Brain microvascular endothelial cell (primary cell): ENCODE measurements at regions not wholly inside any gene's neighbourhood (a gene's known extent, or its start where the extent isn't known, plus 50 kb on each side); places are given as distances from the start of the nearest gene placed in this dataset.

Experiments used
- DNase-seq: peaks from one replicate; pipeline ENCODE4 v3.0.0-alpha.2; 2020
- H3K27ac ChIP-seq: fragments of 250-450 bp; sonication (Bioruptor Pico); 2 replicates; pipeline ENCODE4 v1.5.1; 2020; ENCODE audit warnings: mild to moderate bottlenecking, moderate library complexity
- H3K27me3 ChIP-seq: fragments of 250-450 bp; sonication (Bioruptor Pico); replicated peaks from 2 replicates; pipeline ENCODE4 v1.5.1; 2020; ENCODE audit warnings: mild to moderate bottlenecking
- H3K36me3 ChIP-seq: fragments of 250-450 bp; sonication (Bioruptor Pico); replicated peaks from 2 replicates; pipeline ENCODE4 v1.5.1; 2020; ENCODE audit warnings: mild to moderate bottlenecking
- H3K4me3 ChIP-seq: 2 replicates; pipeline ENCODE4 v1.5.1; 2011; ENCODE audit warnings: low read depth, mild to moderate bottlenecking, control low read depth, low read length, moderate library complexity
- in situ Hi-C: cut with HindIII; loops from 2 replicates; pipeline ENCODE4 v1.10.0; 2017; ENCODE audit warnings: low sequenced_read_pairs, low pct_ligation_motif_present
- TF ChIP-seq, protein P1 (sequence below): IDR thresholded peaks from 2 replicates; pipeline ENCODE4 v1.5.1; 2011; ENCODE audit warnings: low read depth, mild to moderate bottlenecking, moderate library complexity, low read length, control low read depth, inconsistent platforms; ENCODE audit errors: missing control alignments

DNA sequence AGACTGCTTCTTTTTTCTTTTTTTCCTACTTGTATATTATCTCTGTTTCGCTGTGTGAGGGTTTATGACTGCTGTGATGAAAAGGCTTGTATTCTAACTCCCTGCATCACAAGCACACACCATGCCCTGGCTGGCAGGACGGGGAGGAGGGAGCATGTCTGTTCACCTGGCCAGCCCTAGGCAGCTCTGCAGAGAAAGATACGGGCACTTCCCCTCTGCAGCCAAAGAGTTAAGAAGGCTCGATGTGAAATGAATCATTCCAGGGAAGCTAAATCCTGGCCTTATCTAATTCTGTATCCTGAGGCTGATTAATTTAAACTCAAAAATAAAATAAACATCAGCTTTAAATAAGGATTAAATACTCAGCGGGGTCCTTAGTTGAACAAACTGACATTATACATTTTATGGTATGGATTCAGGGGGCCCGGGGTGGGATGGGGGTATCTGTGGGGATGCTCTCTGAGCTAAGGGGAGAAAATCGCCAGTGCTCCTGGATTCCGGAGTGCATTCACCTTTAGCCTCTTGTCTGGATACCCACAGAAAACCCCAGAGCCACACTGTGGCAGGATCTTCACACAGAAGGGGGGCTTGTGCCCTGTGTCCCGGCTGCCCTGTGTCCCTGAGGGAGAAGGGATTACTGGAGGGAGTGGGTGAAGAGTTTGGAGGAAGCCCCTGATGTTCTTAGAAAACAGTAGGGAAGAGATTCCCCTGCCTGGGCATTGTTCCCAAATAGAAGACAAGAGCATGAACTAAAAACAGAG, 321.5 kb downstream of the NPHP4 start:
- Histone ChIP-seq H3K27ac (no peak overlapping the region), H3K4me3 (no peak overlapping the region), H3K36me3 (no peaks in the 10 kb centered on the region), H3K27me3 (no peaks in the 10 kb centered on the region)
- in situ Hi-C loops = no loop called here
- no peak for DNase-seq
- TF ChIP-seq, protein P1, sequence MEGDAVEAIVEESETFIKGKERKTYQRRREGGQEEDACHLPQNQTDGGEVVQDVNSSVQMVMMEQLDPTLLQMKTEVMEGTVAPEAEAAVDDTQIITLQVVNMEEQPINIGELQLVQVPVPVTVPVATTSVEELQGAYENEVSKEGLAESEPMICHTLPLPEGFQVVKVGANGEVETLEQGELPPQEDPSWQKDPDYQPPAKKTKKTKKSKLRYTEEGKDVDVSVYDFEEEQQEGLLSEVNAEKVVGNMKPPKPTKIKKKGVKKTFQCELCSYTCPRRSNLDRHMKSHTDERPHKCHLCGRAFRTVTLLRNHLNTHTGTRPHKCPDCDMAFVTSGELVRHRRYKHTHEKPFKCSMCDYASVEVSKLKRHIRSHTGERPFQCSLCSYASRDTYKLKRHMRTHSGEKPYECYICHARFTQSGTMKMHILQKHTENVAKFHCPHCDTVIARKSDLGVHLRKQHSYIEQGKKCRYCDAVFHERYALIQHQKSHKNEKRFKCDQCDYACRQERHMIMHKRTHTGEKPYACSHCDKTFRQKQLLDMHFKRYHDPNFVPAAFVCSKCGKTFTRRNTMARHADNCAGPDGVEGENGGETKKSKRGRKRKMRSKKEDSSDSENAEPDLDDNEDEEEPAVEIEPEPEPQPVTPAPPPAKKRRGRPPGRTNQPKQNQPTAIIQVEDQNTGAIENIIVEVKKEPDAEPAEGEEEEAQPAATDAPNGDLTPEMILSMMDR = no peak

DNA sequence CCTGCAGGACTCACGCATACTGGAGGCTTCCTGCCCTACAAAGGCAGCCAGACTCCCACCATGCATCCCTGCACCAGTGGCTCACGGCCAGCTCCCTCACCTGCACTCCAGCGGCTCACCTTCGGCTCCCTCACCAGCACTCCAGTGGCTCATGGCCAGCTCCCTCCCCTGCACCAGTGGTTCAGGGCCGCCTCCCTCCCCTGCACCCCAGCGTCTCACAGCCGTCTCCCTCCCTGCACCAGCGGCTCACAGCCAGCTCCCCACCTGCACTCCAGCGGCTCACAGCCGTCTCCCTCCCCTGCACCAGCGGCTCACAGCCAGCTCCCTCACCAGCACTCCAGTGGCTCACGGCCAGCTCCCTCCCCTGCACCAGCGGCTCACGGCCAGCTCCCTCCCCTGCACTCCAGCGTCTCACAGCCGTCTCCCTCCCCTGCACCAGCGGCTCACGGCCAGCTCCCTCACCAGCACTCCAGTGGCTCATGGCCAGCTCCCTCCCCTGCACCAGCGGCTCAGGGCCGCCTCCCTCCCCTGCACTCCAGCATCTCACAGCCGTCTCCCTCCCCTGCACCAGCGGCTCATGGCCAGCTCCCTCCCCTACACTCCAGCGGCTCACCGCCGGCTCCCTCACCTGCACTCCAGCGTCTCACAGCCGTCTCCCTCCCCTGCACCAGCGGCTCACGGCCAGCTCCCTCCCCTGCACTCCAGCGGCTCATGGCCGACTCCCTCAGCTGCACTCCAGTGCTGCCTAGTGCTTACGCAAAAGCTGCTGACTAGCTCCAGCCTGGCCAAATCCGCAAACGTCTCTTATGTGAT, 324.5 kb downstream of the NPHP4 start:
- H3K4me3 ChIP-seq = no peak overlapping the region
- no peak for DNase-seq
- H3K27me3 ChIP-seq = no peaks in the 10 kb centered on the region
- in situ Hi-C loops = no loop called here
- H3K27ac ChIP-seq = no peak overlapping the region
- H3K36me3 ChIP-seq = no peaks in the 10 kb centered on the region
- TF ChIP-seq, protein P1 = no peak

DNA sequence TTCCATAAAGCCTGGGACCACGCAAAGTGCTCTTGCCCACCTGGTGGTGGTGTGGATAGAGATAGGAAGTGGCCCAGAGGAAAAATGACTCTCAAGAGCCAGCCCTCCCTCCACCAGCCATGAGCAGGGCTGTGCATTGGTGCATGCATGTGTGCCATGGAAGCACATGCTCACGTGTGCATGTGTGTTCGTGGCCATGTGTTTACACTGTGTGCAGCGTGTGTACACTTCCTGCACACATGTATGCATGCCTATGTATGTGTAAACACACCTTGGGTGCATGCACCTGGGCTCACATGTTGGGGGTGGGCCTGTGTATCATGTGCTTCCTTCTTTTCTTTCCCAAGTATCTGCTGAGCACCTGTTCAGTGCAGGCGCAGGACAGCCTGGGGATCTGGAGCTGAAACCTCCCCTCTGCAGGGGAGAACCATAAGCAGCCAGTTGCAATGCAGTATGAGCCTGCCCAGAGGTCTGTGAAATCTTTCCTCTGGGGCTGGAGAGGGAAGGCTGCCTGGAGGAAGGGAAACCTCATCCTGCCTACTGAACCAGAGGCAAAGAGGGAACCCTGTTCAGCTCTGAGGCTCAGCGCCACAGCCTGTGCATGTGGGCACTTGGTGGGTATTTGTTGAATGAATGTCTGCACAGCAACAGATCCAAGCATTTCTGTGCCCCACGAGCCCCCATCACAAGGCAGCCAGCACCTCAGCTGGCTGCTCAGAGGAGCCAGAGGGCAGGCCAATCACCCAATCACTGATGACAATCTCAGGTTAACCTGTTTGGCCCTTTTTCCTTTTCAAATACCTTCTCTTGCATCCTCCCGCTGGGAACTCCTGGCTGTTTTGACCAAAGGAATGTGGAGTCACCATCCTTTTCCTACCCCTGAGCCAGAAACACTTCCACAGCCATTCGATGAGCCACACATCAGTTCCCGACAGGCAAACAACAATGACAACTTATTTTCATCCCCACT, 327.0 kb downstream of the NPHP4 start:
- H3K27me3 ChIP-seq = no peaks in the 10 kb centered on the region
- H3K36me3 ChIP-seq = no peaks in the 10 kb centered on the region
- H3K27ac ChIP-seq = no peak overlapping the region
- TF ChIP-seq, protein P1 = no peak
- DNase-seq = no peak
- in situ Hi-C loops = no loop called here
- no peak overlapping the region for H3K4me3 ChIP-seq

DNA sequence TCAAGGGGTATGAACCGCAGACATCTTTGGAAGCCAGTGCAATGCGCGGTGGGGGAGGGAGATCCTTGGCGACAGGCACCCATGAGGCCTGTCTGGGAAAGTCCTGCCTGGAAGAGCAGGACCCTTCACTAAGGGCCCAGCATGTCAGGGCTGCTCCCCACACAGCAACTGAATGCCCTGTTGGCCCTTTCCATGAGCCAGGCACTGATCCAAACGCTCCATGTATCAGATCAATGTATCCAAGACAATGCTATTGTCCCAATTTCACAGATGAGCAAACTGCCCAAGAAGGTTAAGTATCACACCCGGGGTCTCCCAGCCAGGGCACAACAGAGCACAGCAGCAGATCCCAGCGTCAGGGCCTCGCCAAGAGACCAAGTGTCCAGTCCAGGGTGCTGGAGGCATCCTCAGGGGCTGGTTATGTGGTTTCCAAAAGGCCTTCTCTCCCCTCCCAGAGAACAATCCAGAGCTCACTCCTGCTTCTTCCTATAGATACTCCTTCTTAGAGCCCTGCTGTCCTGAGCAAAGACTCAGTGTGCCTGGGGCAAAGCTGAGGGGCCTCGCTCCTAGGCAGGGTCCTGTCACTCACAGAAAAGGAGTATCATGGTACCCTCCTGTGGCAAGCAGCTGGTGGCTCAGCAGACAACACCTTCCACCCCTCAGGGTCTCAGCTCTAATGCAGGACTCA, 328.0 kb downstream of the NPHP4 start:
- Histone ChIP-seq H3K36me3 (no peaks in the 10 kb centered on the region), H3K27ac (no peak overlapping the region), H3K27me3 (no peaks in the 10 kb centered on the region), H3K4me3 (no peak overlapping the region)
- TF ChIP-seq, protein P1 = no peak
- in situ Hi-C loops = no loop called here
- no peak for DNase-seq

DNA sequence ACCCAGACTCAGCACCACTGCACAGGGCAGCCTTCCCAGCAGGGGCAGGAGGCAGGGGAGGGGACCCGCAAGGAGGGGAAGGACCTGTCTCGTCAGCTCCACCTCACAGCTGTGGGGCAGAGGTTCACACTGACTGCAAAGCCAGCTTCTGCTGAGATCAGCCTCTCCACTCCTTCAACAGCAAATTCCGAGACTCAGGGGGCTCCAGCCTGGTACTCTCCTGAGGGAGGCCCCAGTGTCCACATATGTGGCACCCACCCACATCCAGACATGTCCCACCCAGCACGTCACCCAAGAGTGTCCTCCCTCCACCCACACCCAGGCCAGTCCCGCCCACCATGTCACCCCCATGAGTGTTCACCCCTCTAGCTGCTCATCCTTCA, 329.5 kb downstream of the NPHP4 start:
- in situ Hi-C loops = no loop called here

More for the DNA sequence above, 329.5 kb downstream of the NPHP4 start:
- no peaks in the 10 kb centered on the region for H3K27me3 ChIP-seq
- H3K27ac ChIP-seq = no peak overlapping the region
- TF ChIP-seq, protein P1 = no peak
- no peak overlapping the region for H3K4me3 ChIP-seq
- no peak for DNase-seq
- no peaks in the 10 kb centered on the region for H3K36me3 ChIP-seq
